ENCODE measurements at regions not wholly inside any gene's neighbourhood (a gene's known extent, or its start where the extent isn't known, plus 50 kb on each side); places are given as distances from the start of the nearest gene placed in this dataset.

GRCh38 chr2:107615039-107615438, 211.7 kb upstream of the RGPD4 start:
- TF ChIP-seq USF2 (IDR thresholded peaks at IDR 0.05; ENCODE audit: borderline replicate concordance, low read depth, low read length) (no peak), CTCF (IDR thresholded peaks at IDR 0.05) (no peak)

Measured in SK-N-SH (cell line).